CD4-positive, alpha-beta T cell treated with Interleukin-21 for 1 hour (primary cell): ENCODE measurements at regions not wholly inside any gene's neighbourhood (a gene's known extent, or its start where the extent isn't known, plus 50 kb on each side); places are given as distances from the start of the nearest gene placed in this dataset.

Experiments
- DNase-seq: peaks from one replicate; pipeline ENCODE4 v3.0.0-alpha.2; 2020

DNA sequence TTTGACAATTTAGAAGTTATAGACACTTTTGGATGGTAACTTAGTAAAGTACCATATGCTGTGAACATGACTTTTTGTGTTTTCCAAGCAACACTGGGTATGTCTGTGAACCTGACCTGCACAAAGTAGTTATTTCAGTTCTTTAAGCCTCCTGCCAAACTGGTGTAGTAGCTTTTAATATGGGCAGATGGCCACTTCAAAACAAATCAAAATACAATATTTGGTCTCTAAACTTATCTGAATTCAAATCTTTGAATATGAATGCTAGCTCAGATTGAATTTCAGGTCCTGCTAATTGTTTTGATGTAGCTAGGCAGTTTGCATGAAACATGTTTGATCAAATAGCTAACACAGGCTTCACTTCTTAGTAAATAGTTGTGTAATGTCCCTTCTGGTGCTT is 1176.7 kb upstream of the CDH9 start:
- no peak for DNase-seq

DNA sequence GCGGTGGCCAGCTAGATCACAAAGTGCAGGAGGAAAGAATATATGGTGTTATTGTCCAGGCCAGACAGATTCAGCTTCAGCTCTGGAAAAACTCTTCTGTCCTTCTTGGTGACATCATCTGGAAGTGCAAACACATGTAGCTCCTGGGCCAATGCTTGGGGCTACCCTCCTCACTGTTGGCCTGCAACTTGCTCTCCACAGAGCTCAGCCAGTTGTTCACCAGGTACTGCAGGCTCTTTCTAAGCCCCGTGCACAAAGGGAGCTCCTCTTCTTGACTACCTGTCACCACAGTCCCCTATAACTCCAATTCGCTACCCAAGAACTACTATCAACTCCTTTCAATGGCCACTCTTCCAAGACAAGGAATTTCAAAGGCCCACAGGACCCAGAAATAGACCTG is 1175.9 kb upstream of the CDH9 start:
- DNase-seq: no peak

DNA sequence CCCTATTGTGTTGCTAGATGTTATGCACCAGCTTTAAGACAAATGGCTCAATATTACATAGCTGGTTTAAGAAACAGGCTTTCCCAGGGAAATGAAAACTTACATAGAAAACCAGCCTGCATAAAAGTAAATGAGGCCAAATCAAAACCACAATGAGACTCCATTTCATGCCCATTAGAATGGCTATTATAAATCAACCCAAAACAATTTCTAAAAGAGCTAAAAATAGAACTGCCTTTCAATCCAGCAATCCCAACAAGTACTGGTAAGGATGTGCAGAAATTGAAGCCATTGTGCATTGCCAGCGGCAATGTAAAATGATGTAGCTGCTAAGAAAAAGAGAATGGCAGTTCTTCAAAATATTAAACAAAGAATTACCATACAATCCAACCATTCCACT is 1170.0 kb upstream of the CDH9 start:
- DNase-seq: no peak

DNA sequence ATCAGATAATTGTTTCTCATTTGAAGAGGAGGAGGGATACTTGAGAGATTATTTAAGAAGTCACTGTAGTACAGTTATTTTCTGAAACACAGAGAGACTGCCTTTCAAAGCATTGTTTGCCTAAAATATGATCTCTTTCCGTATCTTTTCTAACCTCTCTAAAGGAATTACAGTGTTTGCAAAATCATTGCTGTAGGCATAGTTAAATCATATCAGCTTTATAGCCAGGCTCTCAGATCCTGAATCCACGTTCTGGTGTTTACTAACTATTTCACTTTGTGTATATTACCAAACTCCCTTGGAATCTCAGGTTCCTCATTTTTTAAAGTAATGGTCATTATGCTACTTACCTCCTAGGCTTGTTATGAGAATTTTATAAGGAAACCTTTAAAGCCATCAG is 1151.6 kb upstream of the CDH9 start:
- no peak for DNase-seq

DNA sequence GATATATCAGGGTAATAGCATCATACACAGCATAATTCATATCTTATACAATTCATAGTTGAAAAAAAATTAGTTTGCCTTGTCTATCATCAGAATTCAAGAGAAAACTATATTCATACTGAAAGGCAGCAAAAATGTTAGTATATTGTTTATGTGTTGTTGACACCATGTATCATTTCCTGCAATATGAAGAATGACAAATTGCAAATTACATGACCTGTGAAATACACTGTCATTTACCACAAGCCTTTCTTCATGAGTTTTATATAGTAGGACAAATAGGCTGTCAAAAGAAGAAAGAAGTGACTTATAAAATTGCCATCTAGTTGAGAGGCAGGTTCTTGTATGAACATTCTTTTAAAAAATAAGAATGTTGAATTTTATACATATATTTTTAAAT is 1136.3 kb upstream of the CDH9 start:
- no peak for DNase-seq

DNA sequence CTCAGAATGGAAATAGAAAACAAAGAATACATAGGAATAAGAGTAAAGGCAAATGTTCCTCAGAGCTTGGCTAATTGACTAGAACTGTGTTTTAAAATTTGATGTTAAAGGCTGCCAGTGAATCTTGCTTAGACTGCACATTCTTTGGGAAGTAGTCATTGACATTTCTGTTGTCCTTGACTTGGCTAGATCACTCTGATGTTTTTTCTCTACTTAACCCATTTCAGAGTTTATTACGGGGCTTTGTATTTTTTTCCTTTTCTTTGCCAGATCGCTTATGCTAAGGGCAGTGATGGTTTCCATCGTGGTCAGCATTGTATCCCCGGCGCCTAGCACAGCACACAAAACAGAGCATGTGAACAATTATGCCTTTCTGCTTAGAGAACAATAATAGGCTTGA is 1126.7 kb upstream of the CDH9 start:
- DNase-seq: no peak

DNA sequence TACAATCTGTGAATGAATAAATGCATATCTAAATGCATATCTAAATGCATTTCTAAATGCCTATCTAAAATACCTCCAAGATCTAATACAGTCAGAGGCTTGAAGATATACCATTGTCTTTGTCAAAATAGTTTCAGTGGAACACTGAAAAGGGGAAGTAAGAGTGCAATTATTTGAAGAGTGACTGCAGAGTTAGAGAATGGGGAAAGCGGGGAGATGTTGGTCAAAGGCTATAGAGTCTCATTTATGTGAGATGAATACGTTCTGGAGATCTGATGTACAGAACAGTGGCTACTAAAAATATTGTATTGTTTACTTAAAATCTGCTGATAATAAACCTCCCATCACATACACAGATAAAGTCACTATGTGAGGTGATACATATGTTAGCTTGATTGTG is 1126.2 kb upstream of the CDH9 start:
- no peak for DNase-seq

DNA sequence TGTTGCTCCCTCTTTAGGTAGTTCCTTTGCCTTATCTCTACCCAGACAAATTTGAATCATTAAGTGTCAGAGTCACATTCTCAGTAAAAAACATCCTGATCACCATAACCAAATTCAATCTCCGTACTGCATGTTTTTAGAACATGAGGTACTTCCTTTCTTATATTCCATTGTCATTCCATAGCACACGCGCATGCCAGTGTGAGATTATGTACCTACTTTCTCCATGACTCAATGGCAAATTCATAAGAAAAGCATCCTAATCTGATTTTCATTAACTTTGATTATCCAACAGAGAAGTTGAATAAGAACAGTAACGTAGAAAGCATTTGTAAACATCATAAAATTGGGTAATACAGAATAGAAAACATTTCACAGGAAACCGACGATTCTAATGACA is 1118.6 kb upstream of the CDH9 start:
- DNase-seq: no peak

DNA sequence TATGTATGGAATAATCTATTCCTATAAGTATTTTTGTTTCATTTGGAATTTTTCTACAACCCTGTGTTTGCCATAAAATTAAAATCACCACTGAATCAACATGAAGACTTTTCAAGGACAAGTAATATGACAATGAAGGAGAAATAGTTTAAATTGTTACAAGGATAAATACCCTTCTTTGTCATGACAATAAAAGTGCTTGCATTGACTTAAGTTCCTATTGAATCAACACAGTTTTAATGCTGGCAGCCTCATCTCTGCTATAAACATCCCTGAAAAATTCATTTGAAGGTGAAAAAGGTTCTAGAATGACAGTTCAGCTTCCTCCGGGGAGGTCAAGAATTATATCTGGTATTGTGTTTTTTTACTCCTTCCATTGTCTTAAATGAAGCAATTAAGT is 1105.1 kb upstream of the CDH9 start:
- DNase-seq: no peak

DNA sequence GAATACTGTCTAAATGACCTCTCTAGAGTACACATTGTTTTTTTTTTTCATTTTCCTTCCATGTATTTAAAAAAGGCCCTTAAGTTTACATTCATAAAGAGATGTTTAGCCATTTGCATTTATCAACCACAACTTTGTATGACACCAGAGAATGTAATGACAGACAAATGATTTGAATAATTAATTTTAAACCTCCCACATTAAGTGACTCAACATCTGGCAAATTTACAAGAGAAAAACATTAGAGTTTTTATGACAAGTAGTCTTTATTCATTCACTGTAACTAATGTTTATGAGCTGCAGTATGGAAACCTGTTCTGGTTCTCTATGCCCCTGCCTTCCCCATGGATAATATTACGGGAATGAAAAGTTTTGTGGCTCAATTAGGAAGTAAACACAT is 1093.8 kb upstream of the CDH9 start:
- no peak for DNase-seq

DNA sequence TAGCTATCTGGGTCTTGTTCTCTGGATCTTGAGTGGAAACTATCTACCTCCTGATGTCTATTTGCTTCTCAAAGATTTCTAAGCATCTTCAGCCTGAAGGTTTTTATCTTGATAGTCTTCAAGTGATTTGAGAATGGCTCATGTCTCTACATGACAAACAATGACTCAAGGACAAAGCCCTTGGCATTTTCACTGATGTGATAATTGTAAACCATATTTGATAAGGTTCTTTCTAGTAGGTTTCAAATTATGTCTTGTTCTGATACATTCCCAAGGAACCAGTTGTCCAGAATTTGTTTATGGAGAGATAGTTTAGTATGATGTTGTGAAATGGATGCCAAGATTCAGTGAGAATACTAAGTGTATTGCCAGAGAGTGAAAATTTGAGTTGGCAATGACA is 1079.3 kb upstream of the CDH9 start:
- no peak for DNase-seq

DNA sequence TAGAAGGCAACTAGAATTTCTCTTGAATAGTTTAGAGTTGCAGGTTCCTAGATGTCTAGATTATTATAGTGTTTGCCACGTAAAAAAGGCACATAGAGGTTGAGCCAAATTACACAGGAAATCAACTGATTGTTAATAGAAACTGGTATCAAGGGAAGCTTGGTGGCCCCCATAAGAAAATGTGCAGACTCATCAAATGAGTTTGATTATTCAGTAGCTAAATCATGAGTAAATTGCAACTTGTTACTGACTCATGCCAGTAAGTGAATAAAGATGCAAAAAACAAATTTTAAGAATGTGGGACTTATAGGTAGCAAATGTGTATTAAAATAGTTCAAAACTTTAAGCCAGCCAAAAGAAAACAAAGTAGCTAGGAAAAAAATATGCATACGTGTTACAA is 1078.9 kb upstream of the CDH9 start:
- DNase-seq: no peak

DNA sequence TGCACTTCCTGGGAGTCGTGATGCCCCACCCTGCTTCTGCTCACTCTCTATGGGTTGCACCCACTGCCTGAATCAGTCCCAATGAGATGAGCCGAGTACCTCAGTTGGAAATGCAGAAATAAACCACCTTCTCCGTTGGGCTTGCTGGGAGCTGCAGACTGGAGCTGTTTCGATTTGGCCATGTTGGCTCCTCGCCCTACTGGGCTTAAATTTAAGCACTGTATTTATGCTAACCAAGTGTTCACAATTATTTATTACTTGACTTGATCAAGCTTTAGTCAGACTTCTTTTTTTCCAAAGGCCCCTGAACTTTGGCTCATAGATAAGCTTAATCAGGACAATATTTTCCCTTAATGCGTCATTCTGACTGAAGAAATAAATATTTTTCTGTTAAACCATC is 1072.4 kb upstream of the CDH9 start:
- DNase-seq: no peak

DNA sequence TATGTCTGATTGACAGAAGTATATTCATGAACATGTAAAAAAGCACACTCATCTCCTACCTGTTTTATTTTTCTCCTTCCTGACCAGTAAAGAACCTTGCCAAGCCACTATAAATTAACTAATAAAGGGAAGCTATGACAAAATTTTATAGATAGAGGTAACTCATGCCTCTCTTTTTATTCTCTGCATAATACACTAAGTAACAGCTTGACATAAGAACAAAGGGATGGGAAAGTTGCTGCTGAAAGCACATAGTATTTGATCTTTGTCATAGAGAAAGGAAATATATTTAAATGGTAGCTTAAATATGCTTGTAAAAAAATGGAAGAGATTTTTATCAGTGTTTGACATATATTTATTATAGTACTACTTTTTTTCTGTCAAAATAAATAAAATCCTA is 1065.7 kb upstream of the CDH9 start:
- no peak for DNase-seq

DNA sequence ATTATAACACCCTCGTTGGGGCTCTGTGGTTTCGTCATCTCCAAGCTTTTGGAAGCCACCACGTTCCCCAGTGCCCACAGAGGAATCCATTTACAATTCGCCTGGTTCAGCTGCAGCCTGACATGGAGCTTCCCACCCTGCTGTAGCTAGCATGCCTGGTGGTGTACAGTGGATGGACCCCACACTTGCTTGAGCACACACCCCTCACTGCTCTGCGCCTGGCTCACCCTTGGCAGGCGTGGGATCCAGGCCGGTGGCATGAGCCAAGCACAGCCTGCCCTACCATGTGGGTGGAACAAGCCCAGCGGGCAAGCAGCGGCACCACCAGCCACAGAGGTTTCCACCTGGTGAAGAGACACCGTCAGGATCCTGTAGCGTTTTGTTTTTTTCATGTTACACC is 1045.7 kb upstream of the CDH9 start:
- no peak for DNase-seq

DNA sequence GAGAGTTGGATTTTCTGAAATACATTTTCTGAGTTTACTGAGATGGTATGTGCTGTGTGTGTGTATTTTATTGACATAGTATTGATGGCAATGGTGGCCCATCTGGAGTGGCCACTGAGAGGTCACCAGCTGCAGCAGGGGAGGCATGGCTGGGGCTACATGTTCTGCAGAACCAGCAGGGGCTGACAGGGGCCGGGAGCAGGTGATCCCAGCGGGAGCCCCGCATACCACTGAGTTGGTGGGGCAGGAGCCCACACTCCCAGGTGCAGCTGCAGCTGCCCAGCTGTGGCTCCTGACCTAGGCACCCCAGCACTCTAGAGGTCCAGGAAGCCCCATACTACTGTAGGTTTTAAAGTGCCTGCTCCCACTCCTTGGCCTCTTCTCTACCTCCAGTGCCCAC is 1044.2 kb upstream of the CDH9 start:
- no peak for DNase-seq

DNA sequence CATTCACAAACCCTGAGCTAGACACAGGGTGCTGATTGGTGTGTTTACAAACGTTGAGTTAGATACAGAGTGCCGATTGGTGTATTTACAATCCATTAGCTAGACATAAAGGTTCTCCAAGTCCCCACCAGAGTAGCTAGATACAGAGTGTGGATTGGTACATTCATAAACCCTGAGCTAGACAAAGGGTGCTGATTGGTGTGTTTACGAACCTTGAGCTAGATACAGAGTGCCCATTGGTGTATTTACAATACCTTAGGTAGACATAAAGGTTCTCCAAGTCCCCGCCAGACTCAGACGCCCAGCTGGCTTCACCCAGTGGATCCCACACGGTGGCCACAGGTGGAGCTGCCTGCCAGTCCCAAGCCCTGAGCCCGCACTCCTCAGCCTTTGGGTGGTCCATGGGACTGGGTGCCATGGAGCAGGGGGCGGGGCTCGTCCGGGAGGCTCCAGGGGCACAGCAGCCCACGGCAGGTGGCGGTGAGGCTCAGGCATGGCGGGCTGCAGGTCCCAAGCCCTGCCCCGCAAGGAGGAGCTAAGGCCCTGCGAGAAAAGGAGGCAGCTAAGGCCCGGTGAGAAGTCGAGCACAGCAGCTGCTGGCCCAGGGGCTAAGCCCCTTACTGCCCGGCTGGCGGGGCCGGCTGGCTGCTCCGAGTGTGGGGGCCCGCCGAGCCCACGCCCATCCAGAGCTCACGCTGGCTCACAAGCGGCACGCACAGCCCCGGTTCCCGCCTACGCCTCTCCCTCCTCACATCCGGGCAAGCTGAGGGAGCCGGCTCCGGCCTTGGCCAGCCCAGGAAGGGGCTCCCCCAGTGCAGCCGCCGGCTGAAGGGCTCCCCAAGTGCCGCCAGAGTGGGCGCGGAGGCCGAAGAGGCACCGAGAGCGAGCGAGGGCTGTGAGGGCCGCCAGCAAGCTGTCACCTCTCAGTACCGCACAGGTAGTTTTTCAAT is 1039.2 kb upstream of the CDH9 start:
- DNase-seq: no peak

DNA sequence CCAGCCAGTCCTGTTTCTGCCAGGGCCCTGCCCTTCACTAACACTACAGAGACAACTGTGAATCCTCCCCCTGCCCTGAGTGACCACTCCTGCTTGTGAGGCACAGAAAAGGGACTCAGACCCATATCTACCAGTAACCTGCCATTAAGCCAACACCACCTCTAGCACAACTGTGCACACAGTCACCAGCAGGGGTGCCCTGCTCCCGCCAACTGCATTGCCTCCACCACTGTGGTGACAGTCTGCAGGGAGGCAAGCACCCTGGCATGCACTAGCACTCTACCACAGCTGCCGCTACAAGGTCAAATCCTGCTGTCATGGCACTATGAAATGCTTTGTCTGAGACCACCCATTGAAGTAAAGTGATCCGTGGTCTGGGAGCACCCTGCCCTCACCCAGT is 1028.5 kb upstream of the CDH9 start:
- no peak for DNase-seq

DNA sequence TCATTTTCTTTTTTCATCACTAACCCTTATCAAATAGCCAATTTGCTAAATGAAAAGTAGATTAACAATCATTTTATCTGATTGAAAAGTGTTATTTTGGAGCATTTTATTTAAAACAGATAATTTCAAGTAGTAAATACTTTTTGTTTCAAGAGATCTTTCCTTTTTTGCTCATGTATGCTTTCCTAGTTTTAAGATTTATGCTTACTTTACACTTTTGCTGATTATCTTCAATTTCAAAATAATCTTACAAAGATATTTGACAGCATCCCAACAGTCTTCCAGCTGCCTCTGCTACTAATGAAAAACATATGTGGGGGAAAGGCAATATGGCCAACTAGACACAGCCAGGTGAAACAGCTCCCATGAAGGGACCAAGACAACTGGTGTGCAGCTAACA is 1027.3 kb upstream of the CDH9 start:
- DNase-seq: no peak

DNA sequence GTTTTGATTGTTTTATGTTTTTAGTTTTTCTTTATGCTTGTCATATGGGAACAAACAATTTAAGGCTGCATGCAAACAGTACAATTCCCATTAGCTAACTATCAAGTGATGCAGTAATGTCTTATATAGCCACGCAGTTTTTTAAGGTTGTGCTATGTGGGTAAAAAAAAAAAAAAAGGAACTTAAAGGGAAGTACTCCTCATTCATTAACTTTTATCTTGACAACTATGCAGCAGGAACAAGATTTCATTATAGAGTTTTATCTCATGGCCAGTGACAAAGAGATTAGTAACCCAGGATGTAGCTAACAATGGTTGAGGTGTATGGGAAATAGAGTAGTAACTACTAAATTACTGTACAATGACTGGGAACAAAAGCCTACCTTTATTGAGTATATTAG is 1008.2 kb upstream of the CDH9 start:
- no peak for DNase-seq

DNA sequence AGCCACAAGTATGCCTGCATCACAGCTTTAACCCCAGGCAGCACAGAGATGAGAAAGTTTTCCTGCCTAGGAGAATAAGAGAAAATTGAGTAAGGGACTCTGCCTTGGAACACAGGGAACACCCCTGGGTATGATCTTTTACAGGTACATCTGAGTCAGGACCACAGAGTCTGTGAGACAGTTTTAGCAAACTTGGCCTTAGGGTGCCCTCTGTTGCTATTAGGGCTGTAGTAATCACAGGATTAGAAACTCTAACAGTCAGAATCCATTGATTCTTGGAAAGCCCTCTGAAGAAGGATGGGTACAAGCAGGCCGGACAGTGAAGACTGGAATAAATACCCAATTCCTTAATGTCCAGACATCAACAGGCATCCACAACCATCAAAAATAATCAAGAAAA is 989.5 kb upstream of the CDH9 start:
- no peak for DNase-seq

DNA sequence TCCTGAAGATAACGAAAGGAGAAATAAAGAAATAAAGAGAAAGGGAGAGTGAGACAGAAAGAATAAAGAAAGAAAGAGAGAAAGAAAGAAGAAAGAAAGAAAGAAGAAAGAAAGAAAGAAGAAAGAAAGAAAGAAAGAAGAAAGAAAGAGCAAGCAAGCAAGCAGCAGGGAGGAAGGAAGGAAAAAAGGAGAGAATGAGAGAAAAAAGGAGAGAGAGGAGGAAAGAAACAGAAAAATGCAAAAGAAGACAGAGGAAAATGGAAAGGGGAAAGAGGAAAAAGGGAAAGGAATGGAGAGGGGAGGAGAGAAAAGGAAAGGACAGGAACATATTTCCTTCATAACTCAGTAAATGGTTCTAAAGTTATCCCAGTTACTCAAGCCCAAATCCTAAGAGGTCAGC is 978.8 kb upstream of the CDH9 start:
- no peak for DNase-seq

DNA sequence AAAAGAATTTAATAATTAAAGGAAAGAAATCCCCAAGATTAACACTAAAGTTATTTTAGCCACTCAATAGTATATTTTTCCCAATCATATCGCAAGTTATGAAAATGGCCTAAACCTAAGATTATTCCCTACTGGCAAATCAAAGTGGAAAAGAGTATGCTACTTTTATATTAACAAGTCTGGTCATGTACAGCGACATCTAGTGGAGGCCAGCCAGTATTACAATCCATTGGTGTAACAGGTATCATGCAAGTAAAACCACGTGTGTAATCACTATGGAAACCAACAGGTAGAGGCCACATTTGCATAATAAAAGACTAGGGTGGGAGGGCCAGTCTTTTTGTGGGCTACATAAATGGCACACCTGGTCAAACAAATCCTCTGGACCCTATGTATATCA is 976.4 kb upstream of the CDH9 start:
- DNase-seq: no peak

DNA sequence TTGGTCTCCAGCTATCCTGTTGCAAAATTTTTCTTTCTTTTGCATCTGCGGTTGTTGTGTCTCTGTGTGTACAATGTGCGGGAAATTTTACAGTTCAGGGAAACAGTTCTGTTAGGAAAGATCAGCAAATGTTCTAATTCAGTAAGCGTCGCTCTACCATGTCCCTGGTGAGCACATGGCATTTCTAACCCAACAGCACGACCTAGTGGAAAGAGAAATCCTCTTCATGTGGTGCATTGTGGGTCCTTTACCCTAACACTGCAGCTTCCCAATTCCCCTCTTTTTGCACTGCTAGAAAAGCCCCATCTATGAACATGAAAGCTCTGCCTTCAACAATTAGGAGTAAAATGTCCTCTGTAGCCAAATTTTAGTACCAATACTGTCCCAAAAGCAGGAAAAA is 974.2 kb upstream of the CDH9 start:
- no peak for DNase-seq

DNA sequence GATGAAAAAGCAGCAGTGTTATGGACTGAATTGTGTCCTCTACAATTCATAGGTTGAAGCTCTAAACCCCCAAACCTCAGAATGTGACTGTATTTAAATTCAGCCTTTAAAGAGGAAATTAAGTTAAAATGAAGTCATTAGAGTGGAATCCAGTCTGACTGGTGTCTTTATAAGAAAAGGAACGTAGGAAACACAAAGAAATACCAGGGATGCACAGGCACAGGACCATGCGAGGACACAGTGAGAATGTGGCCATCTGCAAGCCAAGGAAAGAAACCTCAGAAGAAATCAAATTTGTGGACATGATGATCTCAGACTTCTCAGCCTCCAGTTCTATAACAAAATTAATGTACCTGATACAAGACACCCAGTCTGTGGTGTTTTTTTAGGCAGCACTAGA is 971.2 kb upstream of the CDH9 start:
- DNase-seq: no peak
